Endothelial cell of umbilical vein (primary cell): ENCODE measurements at regions not wholly inside any gene's neighbourhood (a gene's known extent, or its start where the extent isn't known, plus 50 kb on each side); places are given as distances from the start of the nearest gene placed in this dataset.

Experiments used
- BruUV-seq: library from RNA; stranded (reverse); fragments of 400-500 nt; replicated peaks from 2 replicates; lab custom pipeline; 2021; lab: Mats Ljungman, UMichigan
- CTCF ChIA-PET: fragments of 300-600, 350-600 bp; sonication (Branson Sonifier 250); formaldehyde crosslinking; loops from one replicate; lab custom pipeline; 2021; ENCODE audit warnings: antibody characterized with exemption, inconsistent platforms; lab: Charles Lee
- POLR2A ChIA-PET: fragments of 300-600, 350-600 bp; sonication (Branson Sonifier 250); formaldehyde crosslinking; loops from one replicate; lab custom pipeline; 2021; ENCODE audit warnings: antibody characterized with exemption, inconsistent platforms; lab: Charles Lee
- DNase-seq: peaks from one replicate; pipeline ENCODE4 v3.0.0-alpha.2; 2011; ENCODE audit warnings: low read depth, low spot score
- FAIRE-seq: peaks from 2 replicates; lab custom pipeline; 2011; peaks lifted over from hg19 to GRCh38; lab: Jason Lieb, UNC
- H2AFZ ChIP-seq: 2 replicates; pipeline ENCODE4 v1.6.0; 2012; ENCODE audit warnings: low read depth, low read length, control low read depth, inconsistent platforms
- H3K27ac ChIP-seq: 2 replicates; pipeline ENCODE4 v1.5.1; 2011; ENCODE audit warnings: low read depth, mild to moderate bottlenecking, control low read depth, low read length, moderate library complexity; ENCODE audit not compliant: insufficient read depth
- H3K27me3 ChIP-seq, 2 experiments: 2 replicates each; pipeline versions ENCODE4 v1.6.0 to v1.6.1; 2011; ENCODE audit warnings: low read length in 2 of 2, mixed read lengths in 1 of 2; ENCODE audit not compliant: control insufficient read depth in 2 of 2, insufficient read depth in 2 of 2
- H3K36me3 ChIP-seq, 2 experiments: 2 replicates in 1 of 2; 3 replicates in 1 of 2; pipeline ENCODE4 v1.5.1; 2011; ENCODE audit warnings: low read length in 2 of 2, mild to moderate bottlenecking in 1 of 2, moderate library complexity in 1 of 2; ENCODE audit not compliant: control insufficient read depth in 2 of 2, insufficient read depth in 2 of 2; ENCODE audit errors: extremely low read depth in 1 of 2
- H3K4me1 ChIP-seq: 3 replicates; pipeline ENCODE4 v1.5.1; 2011; ENCODE audit warnings: mild to moderate bottlenecking, low read length; ENCODE audit not compliant: control insufficient read depth, insufficient read depth; ENCODE audit errors: extremely low read depth
- H3K4me2 ChIP-seq: 2 replicates; pipeline ENCODE4 v1.6.1; 2011; ENCODE audit warnings: low read length, control low read depth, mixed read lengths; ENCODE audit not compliant: insufficient read depth
- H3K4me3 ChIP-seq, 3 experiments: fragments of 200-600 bp in 1 of 3; sonication (generic), shearing (Covaris generic) in 1 of 3; replicated peaks in 1 of 3; 2 replicates each; pipeline ENCODE4 v1.5.1; 2011 to 2016; ENCODE audit warnings: control low read depth in 3 of 3, low read length in 3 of 3, mild to moderate bottlenecking in 2 of 3, inconsistent platforms in 1 of 3, low read depth in 1 of 3, moderate library complexity in 1 of 3; ENCODE audit not compliant: insufficient read depth in 1 of 3
- H3K79me2 ChIP-seq: 2 replicates; pipeline ENCODE4 v1.6.0; 2012; ENCODE audit warnings: low read length, inconsistent platforms; ENCODE audit not compliant: control insufficient read depth, insufficient read depth
- H3K9ac ChIP-seq: replicated peaks from 2 replicates; pipeline ENCODE3; 2011; ENCODE audit warnings: low read length, control low read depth; ENCODE audit not compliant: insufficient read depth; ENCODE audit errors: extremely low read depth
- H3K9me1 ChIP-seq: replicated peaks from 3 replicates; pipeline ENCODE4 v1.6.0; 2011; ENCODE audit warnings: mild to moderate bottlenecking, low read length; ENCODE audit not compliant: control insufficient read depth, insufficient read depth; ENCODE audit errors: extremely low read depth
- H3K9me3 ChIP-seq: replicated peaks from 2 replicates; pipeline ENCODE4 v1.5.1; 2012; ENCODE audit warnings: low read length, inconsistent platforms; ENCODE audit not compliant: control insufficient read depth, insufficient read depth
- H4K20me1 ChIP-seq: replicated peaks from 2 replicates; pipeline ENCODE3; 2011; ENCODE audit warnings: mild to moderate bottlenecking, low read length; ENCODE audit not compliant: control insufficient read depth, insufficient read depth; ENCODE audit errors: extremely low read depth
- EZH2 ChIP-seq: IDR thresholded peaks from 2 replicates; pipeline ENCODE4 v1.6.1; 2012; ENCODE audit warnings: borderline replicate concordance, low read depth, mild to moderate bottlenecking, moderate library complexity, low read length, inconsistent platforms; ENCODE audit not compliant: severe bottlenecking
- FOS ChIP-seq: IDR thresholded peaks from 2 replicates; pipeline ENCODE4 v1.6.1; 2011; ENCODE audit warnings: mild to moderate bottlenecking, low read length, moderate library complexity, borderline replicate concordance; ENCODE audit not compliant: insufficient read depth
- GATA2 ChIP-seq: IDR thresholded peaks from 2 replicates; pipeline ENCODE4 v1.7.0; 2011; ENCODE audit warnings: low read depth, mild to moderate bottlenecking, moderate library complexity, mixed read lengths, low read length; ENCODE audit not compliant: insufficient read length, insufficient read depth
- JUN ChIP-seq: IDR thresholded peaks from 2 replicates; pipeline ENCODE4 v1.6.1; 2011; ENCODE audit warnings: borderline replicate concordance, low read depth; ENCODE audit not compliant: insufficient read length, insufficient read depth
- MYC ChIP-seq: IDR thresholded peaks from one replicate; pipeline ENCODE4 v1.6.1; 2011; ENCODE audit warnings: mild to moderate bottlenecking, low read depth, low read length
- POLR2A ChIP-seq: IDR thresholded peaks from 2 replicates; pipeline ENCODE4 v1.6.1; 2012; ENCODE audit warnings: low read depth, mild to moderate bottlenecking, control low read depth, low read length
- POLR2AphosphoS5 ChIP-seq: IDR thresholded peaks from 2 replicates; pipeline ENCODE4 v1.6.1; 2012; ENCODE audit warnings: low read depth, mild to moderate bottlenecking, control low read depth, low read length, moderate library complexity; ENCODE audit not compliant: insufficient read depth
- dilution Hi-C: fragments of 300-500 bp; cut with MboI; formaldehyde crosslinking; loops from one replicate; pipeline ENCODE4 v1.15.0; 2019; ENCODE audit warnings: low sequenced_read_pairs; ENCODE audit not compliant: extremely low pct_ligation_motif_present
- intact Hi-C: fragments of 100-400 bp; cut with micrococcal nuclease; formaldehyde crosslinking; loops from one replicate; pipeline ENCODE4 v1.10.0; 2022
- TF ChIP-seq, protein P1 (sequence below), 2 donors: IDR thresholded peaks; 1 replicate in 1 of 2; 2 replicates in 1 of 2; pipeline ENCODE4 v1.5.1; 2011; ENCODE audit warnings: low read length in 2 of 2, mild to moderate bottlenecking in 2 of 2, moderate library complexity in 2 of 2, control low read depth in 1 of 2, inconsistent platforms in 1 of 2, low read depth in 1 of 2; ENCODE audit not compliant: insufficient read depth in 1 of 2; ENCODE audit errors: extremely low read depth in 1 of 2
- TF ChIP-seq, protein P2 (sequence below): IDR thresholded peaks from 2 replicates; pipeline ENCODE4 v1.6.1; 2011; ENCODE audit not compliant: insufficient read depth, insufficient read length

DNA sequence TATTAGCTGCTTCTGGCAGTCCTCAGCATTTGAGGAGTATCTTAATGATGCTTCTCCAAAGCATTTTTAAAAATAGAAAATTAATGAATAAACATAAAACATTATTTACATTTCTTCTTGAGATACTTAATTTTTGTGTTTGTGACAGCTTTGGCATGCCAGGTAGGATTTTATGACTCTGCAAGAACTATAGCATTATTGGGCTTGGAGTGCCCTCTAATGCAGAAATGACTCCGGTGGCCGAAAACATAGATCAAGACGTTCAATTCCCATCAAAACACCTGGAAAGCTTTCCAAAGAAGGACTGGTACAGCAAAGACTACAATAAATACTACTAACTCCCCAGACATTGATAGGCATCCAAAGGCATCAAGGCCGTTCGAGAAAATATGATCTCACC is 366.4 kb upstream of the CXADR start:
- Histone ChIP-seq H4K20me1 (no peaks in the 10 kb centered on the region), H3K4me3 (no peak overlapping the region), H3K9me3 (no peaks in the 10 kb centered on the region), H3K27ac (no peak overlapping the region), H3K9ac (no peak overlapping the region), H3K9me1 (no peaks in the 10 kb centered on the region), H3K4me1 (no peaks in the 10 kb centered on the region), H3K27me3 (no peaks in the 10 kb centered on the region), H3K4me2 (no peak overlapping the region), H2AFZ (no peak overlapping the region), H3K79me2 (no peaks in the 10 kb centered on the region), H3K36me3 (no peaks in the 10 kb centered on the region)
- ChIA-PET CTCF (no interaction called here), POLR2A (no interaction called here)
- BruUV-seq, result no TSS peak
- FAIRE-seq (no peak), DNase-seq (no peak)
- TF ChIP-seq MYC (no peak), EZH2 (no peak), GATA2 (no peak)
- TF ChIP-seq, protein P1, sequence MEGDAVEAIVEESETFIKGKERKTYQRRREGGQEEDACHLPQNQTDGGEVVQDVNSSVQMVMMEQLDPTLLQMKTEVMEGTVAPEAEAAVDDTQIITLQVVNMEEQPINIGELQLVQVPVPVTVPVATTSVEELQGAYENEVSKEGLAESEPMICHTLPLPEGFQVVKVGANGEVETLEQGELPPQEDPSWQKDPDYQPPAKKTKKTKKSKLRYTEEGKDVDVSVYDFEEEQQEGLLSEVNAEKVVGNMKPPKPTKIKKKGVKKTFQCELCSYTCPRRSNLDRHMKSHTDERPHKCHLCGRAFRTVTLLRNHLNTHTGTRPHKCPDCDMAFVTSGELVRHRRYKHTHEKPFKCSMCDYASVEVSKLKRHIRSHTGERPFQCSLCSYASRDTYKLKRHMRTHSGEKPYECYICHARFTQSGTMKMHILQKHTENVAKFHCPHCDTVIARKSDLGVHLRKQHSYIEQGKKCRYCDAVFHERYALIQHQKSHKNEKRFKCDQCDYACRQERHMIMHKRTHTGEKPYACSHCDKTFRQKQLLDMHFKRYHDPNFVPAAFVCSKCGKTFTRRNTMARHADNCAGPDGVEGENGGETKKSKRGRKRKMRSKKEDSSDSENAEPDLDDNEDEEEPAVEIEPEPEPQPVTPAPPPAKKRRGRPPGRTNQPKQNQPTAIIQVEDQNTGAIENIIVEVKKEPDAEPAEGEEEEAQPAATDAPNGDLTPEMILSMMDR (IDR thresholded peaks at IDR 0.05; ENCODE audit: extremely low read depth in 1 of 2, insufficient read depth in 1 of 2, low read depth in 1 of 2, low read length in 2 of 2), result no peak
- dilution Hi-C loops, result no loop called here
- intact Hi-C loops, result loop anchor here (10.0 kb wide), 1 partner anchor 58 kb away; no protein-coding TSS in a partner anchor

DNA sequence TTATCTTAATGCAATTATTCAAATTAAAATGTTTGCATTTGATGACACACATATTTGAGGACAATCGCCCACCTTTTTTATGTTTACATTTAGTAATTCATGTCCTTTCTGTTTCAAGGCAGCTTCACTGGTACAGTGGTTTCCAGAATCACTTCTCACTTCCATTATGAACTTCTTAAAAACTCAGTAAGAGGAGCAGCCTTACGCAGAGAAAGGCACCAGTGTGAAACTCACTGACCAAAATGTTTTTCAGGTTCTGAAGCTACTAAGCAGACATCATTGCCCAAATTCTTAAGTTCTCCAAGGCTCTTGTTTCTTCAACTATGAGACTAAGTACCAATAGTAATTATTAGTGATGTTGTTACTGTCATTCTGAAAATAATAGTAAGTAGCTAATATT is 353.1 kb upstream of the CXADR start:
- CTCF ChIA-PET, result no interaction called here
- intact Hi-C loops, result no loop called here
- FAIRE-seq, result no peak

More for the DNA sequence above, 353.1 kb upstream of the CXADR start:
- no peaks in the 10 kb centered on the region for H3K9me3 ChIP-seq
- H3K27ac ChIP-seq, result no peak overlapping the region
- no peak overlapping the region for H3K4me3 ChIP-seq
- H3K79me2 ChIP-seq, result no peaks in the 10 kb centered on the region
- dilution Hi-C loops, result no loop called here
- H3K9me1 ChIP-seq, result no peaks in the 10 kb centered on the region
- no TSS peak for BruUV-seq
- no peaks in the 10 kb centered on the region for H3K36me3 ChIP-seq
- H4K20me1 ChIP-seq, result no peaks in the 10 kb centered on the region
- no peak overlapping the region for H3K4me2 ChIP-seq
- DNase-seq, result no peak
- TF ChIP-seq EZH2, result no peak
- TF ChIP-seq MYC, result no peak
- TF ChIP-seq, protein P2, sequence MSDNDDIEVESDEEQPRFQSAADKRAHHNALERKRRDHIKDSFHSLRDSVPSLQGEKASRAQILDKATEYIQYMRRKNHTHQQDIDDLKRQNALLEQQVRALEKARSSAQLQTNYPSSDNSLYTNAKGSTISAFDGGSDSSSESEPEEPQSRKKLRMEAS, result no peak
- no peak for TF ChIP-seq FOS
- TF ChIP-seq POLR2A, result no peak
- TF ChIP-seq POLR2AphosphoS5, result no peak
- no peak for TF ChIP-seq JUN
- TF ChIP-seq, protein P1 (IDR thresholded peaks at IDR 0.05; ENCODE audit: extremely low read depth in 1 of 2, insufficient read depth in 1 of 2, low read depth in 1 of 2, low read length in 2 of 2), result no peak
- TF ChIP-seq GATA2, result no peak
- H3K9ac ChIP-seq, result no peak overlapping the region
- no peaks in the 10 kb centered on the region for H3K27me3 ChIP-seq
- H2AFZ ChIP-seq, result no peak overlapping the region
- POLR2A ChIA-PET, result no interaction called here
- no peaks in the 10 kb centered on the region for H3K4me1 ChIP-seq
